Effector memory CD8-positive, alpha-beta T cell (primary cell): ENCODE measurements at regions not wholly inside any gene's neighbourhood (a gene's known extent, or its start where the extent isn't known, plus 50 kb on each side); places are given as distances from the start of the nearest gene placed in this dataset.

Experiments
- ATAC-seq: fragments of 150-1000 bp; cut with Tn5 transposase; replicated peaks from 2 replicates; pipeline ENCODE4 v1.10.0; 2021; ENCODE audit warnings: mild to moderate bottlenecking, moderate library complexity
- DNase-seq, 3 experiments: peaks; one replicate each; pipeline ENCODE4 v3.0.0; 2021
- H3K27ac Mint-ChIP-seq, 2 donors: one replicate each; pipeline ENCODE4 v1.8.0; 2022; ENCODE audit warnings: mild to moderate bottlenecking in 2 of 2, mixed read lengths in 2 of 2, moderate library complexity in 2 of 2
- H3K27me3 Mint-ChIP-seq, 2 donors: one replicate each; pipeline ENCODE4 v1.8.0; 2022; ENCODE audit warnings: mixed read lengths in 2 of 2
- H3K36me3 Mint-ChIP-seq: one replicate; pipeline ENCODE4 v1.8.0; 2022; ENCODE audit warnings: mild to moderate bottlenecking, moderate library complexity, mixed read lengths; ENCODE audit not compliant: insufficient read depth
- H3K4me1 Mint-ChIP-seq, 2 donors: one replicate each; pipeline ENCODE4 v1.8.0; 2022; ENCODE audit warnings: low read depth in 2 of 2, mixed read lengths in 2 of 2
- H3K4me3 Mint-ChIP-seq, 2 donors: one replicate each; pipeline ENCODE4 v1.8.0; 2022; ENCODE audit warnings: mild to moderate bottlenecking in 2 of 2, mixed read lengths in 2 of 2, moderate library complexity in 2 of 2
- H3K9me3 Mint-ChIP-seq, 2 donors: one replicate each; pipeline ENCODE4 v1.8.0; 2022; ENCODE audit warnings: mixed read lengths in 2 of 2

GRCh38 chr18:77818328-77818727 is 568.7 kb downstream of the GALR1 start:
- DNase-seq (no peak), ATAC-seq (no peak)
- H3K4me1 Mint-ChIP-seq: no peaks in the 10 kb centered on the region
- H3K27me3 Mint-ChIP-seq: peaks cover 12 to 21% of the 10 kb centered on the region in 2 donors
- H3K4me3 Mint-ChIP-seq: no peak overlapping the region
- peaks cover 0 to 2% of the 10 kb centered on the region in 2 donors for H3K9me3 Mint-ChIP-seq
- peaks cover 3% of the 10 kb centered on the region for H3K36me3 Mint-ChIP-seq
- H3K27ac Mint-ChIP-seq: no peak overlapping the region

GRCh38 chr18:77820472-77820871 is 570.8 kb downstream of the GALR1 start:
- H3K4me3 Mint-ChIP-seq: no peak overlapping the region

DNA sequence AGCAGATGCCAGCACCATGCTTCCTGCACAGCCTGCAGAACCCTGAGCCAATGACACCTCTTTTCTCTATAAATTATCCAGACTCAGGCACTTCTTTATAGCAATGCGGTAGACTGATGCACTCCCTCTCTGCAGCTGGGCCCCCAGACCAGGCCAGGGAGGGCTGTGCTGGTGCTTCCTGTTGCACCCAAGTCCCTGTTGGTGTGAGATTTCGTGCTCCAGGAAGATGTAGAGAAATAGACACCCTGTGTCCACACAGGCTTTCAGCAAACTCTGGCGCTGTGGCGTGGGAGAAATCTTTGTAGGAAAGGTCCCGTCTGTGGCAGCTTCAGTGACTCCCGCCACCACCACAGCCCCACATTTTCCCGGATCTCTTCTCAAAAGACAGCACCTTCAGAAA is 572.2 kb downstream of the GALR1 start:
- ATAC-seq: no peak
- no peak overlapping the region for H3K27ac Mint-ChIP-seq
- peaks cover 12 to 26% of the 10 kb centered on the region in 2 donors for H3K27me3 Mint-ChIP-seq
- H3K4me3 Mint-ChIP-seq: no peak overlapping the region
- H3K4me1 Mint-ChIP-seq: no peaks in the 10 kb centered on the region
- H3K9me3 Mint-ChIP-seq: peaks cover 0 to 2% of the 10 kb centered on the region in 2 donors
- peaks cover 3% of the 10 kb centered on the region for H3K36me3 Mint-ChIP-seq
- DNase-seq: no peak

More at GRCh38 chr18:77820472-77820871, 570.8 kb downstream of the GALR1 start:
- ATAC-seq (no peak), DNase-seq (no peak)
- Mint-ChIP-seq H3K4me1 (no peaks in the 10 kb centered on the region), H3K27me3 (peaks cover 12 to 26% of the 10 kb centered on the region in 2 donors), H3K36me3 (peaks cover 3% of the 10 kb centered on the region), H3K9me3 (peaks cover 0 to 2% of the 10 kb centered on the region in 2 donors), H3K27ac (no peak overlapping the region)

DNA sequence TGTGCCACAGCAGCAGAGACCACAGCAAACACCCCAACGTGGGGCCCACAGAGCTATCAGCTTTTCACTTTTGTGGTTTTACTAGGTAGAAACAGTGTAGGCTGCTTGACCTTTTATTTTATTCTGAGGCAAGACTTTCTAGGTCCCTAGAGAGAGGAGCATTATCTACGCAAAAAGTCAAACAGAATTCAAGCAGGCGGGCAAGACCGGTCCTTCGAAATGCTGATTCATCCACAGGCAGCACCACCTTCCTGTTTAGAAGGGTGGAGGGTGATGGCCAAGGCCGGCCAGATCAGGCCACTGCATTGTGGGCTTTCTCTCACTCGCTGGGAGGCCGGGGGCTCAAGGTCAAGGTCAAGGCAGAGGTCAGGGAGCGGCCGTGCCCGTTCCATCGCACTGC is 573.0 kb downstream of the GALR1 start:
- Mint-ChIP-seq H3K4me3 (no peak overlapping the region), H3K27ac (no peak overlapping the region), H3K27me3 (peaks cover 12 to 26% of the 10 kb centered on the region in 2 donors), H3K4me1 (no peaks in the 10 kb centered on the region), H3K36me3 (peaks cover 3% of the 10 kb centered on the region), H3K9me3 (peaks cover 0 to 2% of the 10 kb centered on the region in 2 donors)
- ATAC-seq: no peak
- no peak for DNase-seq

- H3K27ac Mint-ChIP-seq: no peak overlapping the region
- H3K4me3 Mint-ChIP-seq: no peak overlapping the region
- H3K27me3 Mint-ChIP-seq: no peaks in the 10 kb centered on the region
- H3K4me1 Mint-ChIP-seq: no peaks in the 10 kb centered on the region
- ATAC-seq: no peak
- H3K36me3 Mint-ChIP-seq: no peaks in the 10 kb centered on the region
- H3K9me3 Mint-ChIP-seq: no peaks in the 10 kb centered on the region
- no peak for DNase-seq
Observed at GRCh38 chr18:77833807-77834206, 584.2 kb downstream of the GALR1 start.

DNA sequence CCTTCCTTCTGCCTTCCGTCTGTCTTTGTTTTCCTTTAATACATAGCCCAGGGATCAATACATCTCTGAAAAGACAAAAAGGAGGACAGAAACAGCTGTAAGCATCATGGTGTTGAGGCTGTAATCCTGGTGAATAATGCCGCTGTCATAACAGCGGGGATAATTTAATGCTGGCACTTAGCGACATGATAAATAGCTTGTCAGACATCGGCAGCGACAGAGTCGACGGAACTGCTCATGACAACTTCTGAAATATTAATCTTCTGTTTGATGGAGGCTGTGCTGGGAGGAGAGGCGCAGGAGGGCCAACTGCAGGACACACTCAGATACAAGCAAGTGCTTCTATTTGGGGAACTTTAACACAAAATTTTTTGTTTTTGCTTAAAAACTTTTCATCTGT is 602.2 kb downstream of the GALR1 start:
- peaks cover 31 to 38% of the 10 kb centered on the region in 2 donors for H3K27me3 Mint-ChIP-seq
- ATAC-seq: no peak
- H3K4me1 Mint-ChIP-seq: no peaks in the 10 kb centered on the region
- no peaks in the 10 kb centered on the region for H3K9me3 Mint-ChIP-seq
- DNase-seq: no peak
- H3K4me3 Mint-ChIP-seq: no peak overlapping the region
- H3K36me3 Mint-ChIP-seq: no peaks in the 10 kb centered on the region
- no peak overlapping the region for H3K27ac Mint-ChIP-seq

- Mint-ChIP-seq H3K27me3 (peaks cover 31 to 47% of the 10 kb centered on the region in 2 donors), H3K27ac (no peak overlapping the region), H3K4me1 (no peaks in the 10 kb centered on the region), H3K4me3 (no peak overlapping the region), H3K9me3 (no peaks in the 10 kb centered on the region), H3K36me3 (no peaks in the 10 kb centered on the region)
- DNase-seq (no peak), ATAC-seq (no peak)
Observed at GRCh38 chr18:77853859-77854258, 604.2 kb downstream of the GALR1 start.

DNA sequence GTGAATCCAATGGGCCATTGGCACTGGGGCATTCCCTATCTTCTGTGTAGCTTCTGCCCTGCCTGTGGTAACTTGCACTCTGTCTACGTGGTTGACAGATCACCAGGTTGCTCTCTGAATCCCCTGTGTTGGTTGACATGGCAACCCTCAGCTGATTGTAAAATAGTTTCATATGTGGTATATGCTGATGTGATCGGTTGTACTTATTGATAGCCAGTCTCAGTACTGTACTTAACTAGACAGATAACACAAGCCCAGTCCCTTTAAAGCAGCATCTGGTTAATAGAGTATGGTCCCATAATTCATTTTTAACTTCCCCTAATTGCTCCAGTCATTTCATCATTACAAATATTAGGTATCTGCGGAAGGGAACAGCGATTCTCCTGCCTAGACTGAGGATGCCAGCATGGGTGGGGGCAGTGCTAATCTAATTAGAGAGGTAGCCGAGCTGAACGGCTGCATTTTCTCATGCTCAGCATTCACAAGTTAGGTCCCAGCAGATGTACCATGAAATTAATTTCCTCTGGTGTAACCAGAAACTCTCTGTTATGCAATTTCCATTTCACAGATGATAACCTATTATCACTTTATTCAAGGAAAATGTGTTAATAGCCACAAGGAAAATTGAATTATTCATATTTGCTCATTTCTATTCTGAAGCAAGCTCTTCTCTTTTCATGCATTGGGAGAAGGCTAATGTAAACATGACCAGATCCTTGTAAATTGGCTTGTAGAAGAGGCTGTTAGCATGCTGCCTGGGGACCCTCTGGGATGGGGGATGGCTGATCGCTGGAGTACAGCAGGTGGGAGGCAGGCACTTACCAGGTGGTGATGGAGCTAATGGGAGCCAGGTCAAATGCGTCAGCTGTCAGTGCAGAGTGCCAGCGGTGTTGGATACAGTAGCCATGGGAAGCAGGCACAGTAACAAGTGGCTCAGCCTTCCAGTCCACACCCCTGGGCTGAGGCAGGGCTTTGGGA is 608.3 kb downstream of the GALR1 start:
- ATAC-seq (no peak), DNase-seq (no peak)
- H3K36me3 Mint-ChIP-seq: no peaks in the 10 kb centered on the region
- no peaks in the 10 kb centered on the region for H3K4me1 Mint-ChIP-seq
- no peak overlapping the region for H3K27ac Mint-ChIP-seq
- no peak overlapping the region for H3K4me3 Mint-ChIP-seq
- peaks cover 11 to 21% of the 10 kb centered on the region in 2 donors for H3K27me3 Mint-ChIP-seq
- peaks cover 0 to 1% of the 10 kb centered on the region in 2 donors for H3K9me3 Mint-ChIP-seq

GRCh38 chr18:77859634-77860033 is 610.0 kb downstream of the GALR1 start:
- ATAC-seq (no peak), DNase-seq (no peak)
- Mint-ChIP-seq H3K4me3 (no peak overlapping the region), H3K27me3 (peaks cover 0 to 9% of the 10 kb centered on the region in 2 donors), H3K27ac (no peak overlapping the region), H3K36me3 (no peaks in the 10 kb centered on the region), H3K9me3 (peaks cover 0 to 1% of the 10 kb centered on the region in 2 donors), H3K4me1 (no peaks in the 10 kb centered on the region)

DNA sequence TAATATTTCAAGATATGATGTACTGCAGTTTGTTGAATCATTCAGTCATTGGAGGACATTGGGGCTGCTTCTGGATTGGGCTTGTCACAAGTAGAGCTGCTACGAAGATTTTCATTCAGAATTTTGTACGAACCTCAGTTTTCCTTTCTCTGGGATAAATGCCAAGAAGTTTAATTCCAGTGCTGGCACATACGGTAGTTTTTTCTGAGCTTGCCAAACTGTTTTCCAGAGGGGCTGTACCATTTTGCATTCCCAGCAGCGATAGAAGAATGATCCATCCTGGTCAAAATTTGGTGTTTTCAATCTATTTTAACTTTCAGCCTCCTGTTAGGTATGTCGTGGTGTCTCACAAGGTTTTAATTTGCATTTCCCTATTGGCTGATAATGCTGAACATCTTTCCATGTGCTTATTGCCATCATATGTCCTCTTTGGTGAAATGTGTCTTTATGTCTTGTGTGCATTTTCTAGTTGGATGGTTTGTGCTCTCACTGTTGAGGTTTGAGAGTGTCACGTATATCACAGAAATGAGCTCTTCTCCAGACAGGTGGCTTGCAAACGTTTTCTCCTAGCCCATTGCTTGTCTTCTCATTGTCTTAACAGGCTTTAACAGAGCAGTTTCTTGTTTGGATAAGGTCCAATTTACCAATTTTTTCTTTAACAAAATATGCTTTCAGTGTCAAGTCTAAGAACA is 612.6 kb downstream of the GALR1 start:
- no peak overlapping the region for H3K4me3 Mint-ChIP-seq
- H3K4me1 Mint-ChIP-seq: no peaks in the 10 kb centered on the region
- H3K27me3 Mint-ChIP-seq: peaks cover 0 to 9% of the 10 kb centered on the region in 2 donors
- no peak for DNase-seq
- H3K27ac Mint-ChIP-seq: no peak overlapping the region
- ATAC-seq: no peak
- H3K36me3 Mint-ChIP-seq: no peaks in the 10 kb centered on the region
- H3K9me3 Mint-ChIP-seq: peaks cover 0 to 1% of the 10 kb centered on the region in 2 donors

GRCh38 chr18:77865853-77866252 is 616.2 kb downstream of the GALR1 start:
- no peak for ATAC-seq
- Mint-ChIP-seq H3K4me3 (no peak overlapping the region), H3K27me3 (peaks cover 19 to 32% of the 10 kb centered on the region in 2 donors)

GRCh38 chr18:77866351-77866750 is 616.7 kb downstream of the GALR1 start:
- DNase-seq (no peak), ATAC-seq (no peak)
- H3K4me3 Mint-ChIP-seq: no peak overlapping the region
- no peak overlapping the region for H3K27ac Mint-ChIP-seq
- no peaks in the 10 kb centered on the region for H3K4me1 Mint-ChIP-seq
- peaks cover 23 to 37% of the 10 kb centered on the region in 2 donors for H3K27me3 Mint-ChIP-seq
- peaks cover 4 to 14% of the 10 kb centered on the region in 2 donors for H3K9me3 Mint-ChIP-seq
- no peaks in the 10 kb centered on the region for H3K36me3 Mint-ChIP-seq

More at GRCh38 chr18:77865853-77866252, 616.2 kb downstream of the GALR1 start:
- DNase-seq: no peak
- H3K4me1 Mint-ChIP-seq: no peaks in the 10 kb centered on the region
- peaks cover 4 to 14% of the 10 kb centered on the region in 2 donors for H3K9me3 Mint-ChIP-seq
- H3K36me3 Mint-ChIP-seq: no peaks in the 10 kb centered on the region
- no peak overlapping the region for H3K27ac Mint-ChIP-seq

- H3K27me3 Mint-ChIP-seq: peaks cover 46 to 69% of the 10 kb centered on the region in 2 donors
- DNase-seq: no peak
- no peak overlapping the region for H3K4me3 Mint-ChIP-seq
- peaks cover 2 to 14% of the 10 kb centered on the region in 2 donors for H3K9me3 Mint-ChIP-seq
- H3K4me1 Mint-ChIP-seq: no peaks in the 10 kb centered on the region
- H3K27ac Mint-ChIP-seq: no peak overlapping the region
- ATAC-seq: no peak
- H3K36me3 Mint-ChIP-seq: no peaks in the 10 kb centered on the region
Observed at GRCh38 chr18:77870199-77870598, 620.6 kb downstream of the GALR1 start.
